Thymus (tissue), 11 donors: ENCODE measurements at regions not wholly inside any gene's neighbourhood (a gene's known extent, or its start where the extent isn't known, plus 50 kb on each side); places are given as distances from the start of the nearest gene placed in this dataset.
"Not testable (repeated sequence)": the region's sequence is repeated elsewhere in the genome, so short reads cannot be mapped to it uniquely, and the experiment has no call there.

Experiments
- DNase-seq, 9 donors: peaks; one replicate each; pipeline ENCODE4 v3.0.0-alpha.2; 2013; ENCODE audit warnings: low spot score in 9 of 9, low read depth in 6 of 9, missing footprints in 1 of 9
- H3K27ac ChIP-seq, 2 donors: one replicate each; pipeline ENCODE4 v1.5.1; 2013; ENCODE audit warnings: control low read depth in 1 of 2, low read depth in 1 of 2, low read length in 1 of 2, mild to moderate bottlenecking in 1 of 2, moderate library complexity in 1 of 2
- H3K27me3 ChIP-seq, 2 donors: one replicate each; pipeline ENCODE4 v1.5.1; 2013; ENCODE audit warnings: low read length in 1 of 2; ENCODE audit not compliant: control insufficient read depth in 2 of 2, insufficient read depth in 1 of 2
- H3K36me3 ChIP-seq, 2 donors: one replicate each; pipeline ENCODE4 v1.5.1; 2013; ENCODE audit warnings: low read length in 1 of 2, mild to moderate bottlenecking in 1 of 2, moderate library complexity in 1 of 2; ENCODE audit not compliant: control insufficient read depth in 2 of 2, insufficient read depth in 2 of 2
- H3K4me1 ChIP-seq, 2 donors: one replicate each; pipeline ENCODE4 v1.5.1; 2013; ENCODE audit warnings: low read length in 2 of 2; ENCODE audit not compliant: control insufficient read depth in 2 of 2, insufficient read depth in 2 of 2
- H3K4me3 ChIP-seq, 2 donors: one replicate each; pipeline ENCODE4 v1.5.1; 2013; ENCODE audit warnings: low read length in 2 of 2, control low read depth in 1 of 2, mild to moderate bottlenecking in 1 of 2
- H3K9me3 ChIP-seq, 2 donors: one replicate each; pipeline ENCODE4 v1.5.1; 2013; ENCODE audit warnings: low read length in 1 of 2, mild to moderate bottlenecking in 1 of 2; ENCODE audit not compliant: control insufficient read depth in 2 of 2, insufficient read depth in 1 of 2
- WGBS: extraction: QIAGEN DNeasy Blood & Tissue Kit; methylation state at CpG from one replicate; pipeline ENCODE4 v1.1.7; 2013; 5-methylcytosine and 5-hydroxymethylcytosine counted together
- donor health status: healthy.

DNA sequence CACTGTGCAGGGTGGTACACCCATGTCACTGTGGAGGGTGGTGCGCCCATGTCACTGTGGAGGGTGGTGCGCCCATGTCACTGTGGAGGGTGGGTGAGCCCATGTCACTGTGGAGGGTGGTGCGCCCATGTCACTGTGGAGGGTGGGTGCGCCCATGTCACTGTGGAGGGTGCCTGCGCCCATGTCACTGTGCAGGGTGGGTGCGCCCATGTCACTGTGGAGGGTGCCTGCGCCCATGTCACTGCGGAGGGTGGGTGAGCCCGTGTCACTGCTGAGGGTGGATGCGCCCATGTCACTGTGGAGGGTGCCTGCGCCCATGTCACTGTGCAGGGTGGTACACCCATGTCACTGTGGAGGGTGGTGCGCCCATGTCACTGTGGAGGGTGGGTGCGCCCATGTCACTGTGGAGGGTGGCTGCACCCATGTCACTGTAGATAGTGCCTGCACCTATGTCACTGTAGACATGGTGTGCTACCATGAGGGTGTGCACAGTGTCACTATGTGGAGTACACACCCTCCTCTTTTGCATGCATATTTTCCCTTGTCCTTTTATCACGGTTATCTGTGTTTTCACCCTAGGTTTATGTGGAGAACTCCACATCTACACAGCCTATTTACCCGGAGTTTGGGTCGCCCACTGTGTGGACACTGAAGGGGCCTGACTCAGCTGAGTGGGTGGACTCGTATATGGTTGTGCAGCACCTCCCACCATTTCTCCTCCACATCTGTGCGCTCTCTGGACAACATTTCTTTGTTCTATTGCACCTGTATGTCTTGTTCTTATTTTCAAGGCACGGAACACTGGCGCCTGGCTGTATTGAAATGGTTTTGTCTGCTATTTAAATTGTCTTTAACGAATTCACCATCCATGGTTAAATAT is 222.4 kb downstream of the ERMARD start:
- not testable (repeated sequence) for H3K27me3 ChIP-seq, H3K36me3 ChIP-seq, H3K9me3 ChIP-seq, H3K4me1 ChIP-seq, H3K4me3 ChIP-seq, DNase-seq, H3K27ac ChIP-seq
- WGBS = 87% methylated on average over 21 of the region's 21 CpGs

DNA sequence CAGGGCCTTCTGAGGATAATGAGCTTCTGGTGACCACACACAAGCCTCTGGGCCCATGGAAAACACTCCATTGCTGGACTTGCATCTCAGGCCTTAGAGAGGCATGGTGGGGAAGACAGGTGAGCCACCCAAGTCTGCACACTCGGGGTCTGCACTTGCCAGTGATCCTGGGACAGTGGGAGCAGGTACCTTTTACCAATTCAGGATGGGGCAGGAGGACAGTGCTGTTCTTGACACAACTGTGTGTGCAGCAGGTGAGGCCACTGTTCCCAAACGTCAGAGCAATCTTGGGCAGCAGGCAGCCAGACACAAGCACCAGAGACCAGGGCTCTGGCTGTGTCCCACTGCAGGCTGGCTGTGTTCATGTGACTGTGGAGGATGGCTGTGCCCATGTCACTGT is 221.3 kb downstream of the ERMARD start:
- H3K9me3 ChIP-seq = no peaks in the 10 kb centered on the region
- H3K36me3 ChIP-seq = no peaks in the 10 kb centered on the region
- WGBS = 84% methylated on average over 2 of the region's 2 CpGs
- H3K27me3 ChIP-seq = no peaks in the 10 kb centered on the region
- H3K4me3 ChIP-seq = no peak overlapping the region
- H3K27ac ChIP-seq = no peak overlapping the region
- H3K4me1 ChIP-seq = no peaks in the 10 kb centered on the region
- DNase-seq = no peak

DNA sequence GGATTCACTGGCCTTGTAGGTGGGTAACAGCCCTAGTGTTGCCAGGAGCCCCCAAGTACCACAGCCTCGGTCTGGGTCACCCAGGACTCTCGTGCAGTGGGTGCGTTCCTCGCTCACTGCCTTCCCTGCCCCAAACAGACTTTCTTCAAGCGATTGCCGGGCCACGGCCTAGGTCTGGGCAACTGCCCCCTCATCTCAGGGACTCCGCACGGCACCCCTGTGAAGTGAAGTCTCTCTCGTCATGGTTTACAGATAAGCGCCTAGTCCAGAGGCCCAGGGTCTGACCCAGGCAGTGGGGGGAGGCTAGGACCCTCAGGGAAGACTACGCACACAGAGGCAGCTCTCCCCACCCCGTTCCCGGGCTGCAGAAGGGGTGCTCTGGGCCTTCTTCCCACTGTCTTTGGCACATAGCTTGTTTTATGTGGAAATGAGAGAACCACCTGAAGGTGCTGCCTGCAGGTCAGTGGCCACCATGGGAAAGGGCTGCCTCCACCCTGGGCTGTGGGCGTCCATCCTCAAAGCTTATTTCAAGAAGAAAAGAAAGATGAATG is 220.8 kb downstream of the ERMARD start:
- Histone ChIP-seq H3K27me3 (no peaks in the 10 kb centered on the region), H3K4me3 (no peak overlapping the region), H3K4me1 (no peaks in the 10 kb centered on the region), H3K36me3 (no peaks in the 10 kb centered on the region), H3K27ac (no peak overlapping the region), H3K9me3 (no peaks in the 10 kb centered on the region)
- 94% methylated on average over 15 of the region's 15 CpGs for WGBS
- DNase-seq = no peak

DNA sequence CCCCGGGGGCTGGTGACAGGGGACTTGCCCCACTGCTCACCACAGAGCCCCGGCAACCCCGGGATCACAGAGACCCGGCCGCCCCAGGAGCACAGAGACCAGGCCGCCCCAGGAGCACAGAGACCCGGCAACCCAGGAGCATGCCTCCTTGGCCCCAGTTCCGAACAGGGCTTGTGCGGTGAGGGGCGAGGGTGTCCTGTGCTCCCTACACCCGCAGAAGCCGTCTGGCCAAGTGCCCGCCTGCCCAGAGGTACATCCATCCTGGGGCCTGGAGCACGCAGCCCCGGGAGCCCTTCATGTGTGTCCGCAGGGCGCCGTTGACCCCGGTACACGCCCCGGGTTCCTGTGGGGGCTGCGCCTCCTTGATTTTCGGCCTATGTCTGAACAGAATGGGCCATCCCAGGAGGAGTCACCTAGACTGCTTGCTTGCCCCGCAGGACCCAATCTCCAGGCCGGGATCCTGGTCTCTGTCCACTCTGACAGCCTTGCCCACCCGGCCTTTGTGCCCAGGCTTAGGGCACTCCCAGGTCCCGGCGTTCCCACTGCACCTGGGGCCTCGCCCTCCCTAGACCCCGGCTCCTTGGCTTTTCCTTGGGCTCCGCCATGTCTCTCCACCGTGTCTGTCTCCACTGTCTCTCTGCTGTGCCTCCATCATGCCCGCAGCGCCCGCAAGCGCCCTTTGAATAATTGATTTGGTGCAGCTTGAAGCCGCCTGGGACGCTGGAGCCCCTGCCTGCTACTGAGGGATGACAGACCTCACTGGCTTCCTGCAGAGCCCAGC is 219.8 kb downstream of the ERMARD start:
- no peak for DNase-seq
- WGBS = 95% methylated on average over 38 of the region's 38 CpGs
- H3K36me3 ChIP-seq = no peaks in the 10 kb centered on the region
- no peaks in the 10 kb centered on the region for H3K4me1 ChIP-seq
- no peak overlapping the region for H3K27ac ChIP-seq
- no peaks in the 10 kb centered on the region for H3K27me3 ChIP-seq
- H3K4me3 ChIP-seq = no peak overlapping the region
- no peaks in the 10 kb centered on the region for H3K9me3 ChIP-seq

DNA sequence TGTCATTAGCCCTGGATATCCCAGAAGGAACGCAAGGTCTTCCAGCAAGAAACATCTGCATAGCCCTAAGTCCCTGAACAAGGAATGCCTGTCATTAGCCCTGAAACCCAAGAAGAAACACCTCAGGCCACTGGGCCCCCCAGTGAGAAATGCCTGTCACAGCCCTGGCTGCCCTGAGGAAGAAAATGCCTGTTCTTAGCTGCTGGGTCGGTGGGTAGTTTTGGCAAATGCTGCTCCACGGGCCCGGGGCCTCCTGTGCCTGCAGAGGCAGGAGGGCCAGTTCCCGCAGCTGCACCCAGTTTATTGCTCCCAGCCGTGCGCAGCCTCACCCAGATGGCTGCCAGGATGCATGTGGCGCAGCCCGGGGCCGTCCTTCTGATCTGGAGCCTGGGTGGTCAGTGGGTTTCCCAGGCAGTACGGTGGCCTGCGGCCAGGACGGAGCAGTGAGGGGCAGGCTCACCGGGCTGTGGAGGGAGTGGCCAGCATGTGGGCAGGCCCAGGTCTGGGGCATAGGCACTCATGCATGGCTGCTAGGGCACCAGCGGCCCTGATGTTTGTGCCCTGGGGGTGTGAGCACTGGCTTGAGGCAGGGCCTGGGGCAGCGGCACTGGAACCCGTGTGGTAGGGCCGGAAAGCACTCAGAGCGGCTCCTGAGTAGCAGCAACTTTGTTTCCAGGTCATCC is 219.0 kb downstream of the ERMARD start:
- H3K4me1 ChIP-seq = no peaks in the 10 kb centered on the region
- no peak for DNase-seq
- 93% methylated on average over 19 of the region's 19 CpGs for WGBS

DNA sequence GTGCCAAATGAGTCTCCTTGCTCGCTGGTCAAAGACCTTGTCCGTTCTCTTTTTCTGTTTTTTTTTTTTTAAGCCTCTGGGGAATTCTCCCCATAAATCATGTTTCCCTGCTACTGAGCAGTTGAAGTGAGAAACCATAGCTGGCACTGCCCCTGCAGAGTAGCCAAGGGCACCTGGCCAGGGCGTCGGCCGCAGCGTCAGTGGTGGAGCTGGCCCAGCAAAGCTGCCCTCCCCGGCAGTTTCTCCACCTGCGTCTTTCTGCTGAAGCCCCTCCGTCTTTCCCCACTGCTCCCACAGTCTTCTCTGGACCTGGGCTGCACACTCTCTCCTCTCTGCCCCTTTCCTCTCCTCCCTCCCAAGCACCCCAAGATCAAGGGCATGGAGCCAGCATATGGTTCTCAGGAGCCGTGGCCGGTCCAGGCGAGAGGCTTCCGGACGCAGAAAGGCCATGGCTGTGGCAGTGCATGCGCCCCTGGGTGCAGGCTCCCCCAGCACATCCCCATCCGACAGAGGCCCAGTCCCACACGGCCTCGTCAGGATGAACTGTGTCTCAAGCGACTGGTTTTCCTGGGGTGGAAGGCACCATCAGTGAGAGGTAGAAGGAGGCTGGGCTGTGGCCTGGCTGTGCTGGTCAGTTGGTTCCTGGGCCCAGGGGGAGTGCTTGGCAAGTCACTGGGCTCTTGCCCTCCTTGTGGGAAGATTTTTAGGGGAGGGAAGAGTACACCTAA is 218.1 kb downstream of the ERMARD start:
- 97% methylated on average over 19 of the region's 19 CpGs for WGBS
- H3K27ac ChIP-seq = no peak overlapping the region
- H3K4me1 ChIP-seq = no peaks in the 10 kb centered on the region
- H3K9me3 ChIP-seq = no peaks in the 10 kb centered on the region
- H3K36me3 ChIP-seq = no peaks in the 10 kb centered on the region
- no peak overlapping the region for H3K4me3 ChIP-seq
- no peak for DNase-seq
- no peaks in the 10 kb centered on the region for H3K27me3 ChIP-seq

More for the DNA sequence above, 219.0 kb downstream of the ERMARD start:
- Histone ChIP-seq H3K27me3 (no peaks in the 10 kb centered on the region), H3K36me3 (no peaks in the 10 kb centered on the region), H3K27ac (no peak overlapping the region), H3K9me3 (no peaks in the 10 kb centered on the region), H3K4me3 (no peak overlapping the region)

DNA sequence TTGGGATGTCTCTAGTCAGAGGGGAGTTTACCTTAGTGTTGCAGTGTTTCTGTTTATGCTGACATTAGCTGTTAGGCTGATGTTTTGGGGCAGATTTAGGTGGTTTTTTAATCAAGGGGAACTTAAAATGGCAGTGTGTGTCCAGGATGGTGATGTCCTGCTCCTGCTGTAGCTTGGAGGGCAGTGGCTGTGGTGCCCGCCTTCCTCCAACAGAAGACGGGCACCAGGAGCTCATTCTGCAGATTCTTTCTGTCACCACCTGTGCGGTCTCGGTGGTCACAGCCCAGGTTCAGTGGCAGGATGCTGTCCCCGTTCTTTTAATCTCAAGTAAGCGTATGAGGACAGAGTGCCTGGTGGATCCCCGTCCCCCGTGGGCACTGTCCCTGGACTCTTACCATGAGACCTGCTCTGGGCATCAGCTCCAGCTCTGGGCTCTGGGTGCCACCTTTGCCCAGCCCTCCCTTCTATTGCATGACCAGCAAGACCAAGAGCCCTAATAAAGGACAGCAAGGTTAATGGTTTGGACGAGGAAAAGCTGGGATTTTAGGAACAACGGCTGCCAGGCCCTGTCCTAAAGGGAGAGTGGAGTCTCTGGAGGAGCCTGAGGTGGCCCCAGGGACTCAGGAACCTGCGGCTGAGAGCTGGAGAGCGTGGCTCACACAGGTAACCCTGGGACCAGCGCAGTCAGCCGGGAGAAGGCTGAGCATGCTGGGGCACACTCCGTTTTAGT is 217.3 kb downstream of the ERMARD start:
- no peaks in the 10 kb centered on the region for H3K27me3 ChIP-seq
- no peak for DNase-seq
- no peaks in the 10 kb centered on the region for H3K36me3 ChIP-seq
- no peaks in the 10 kb centered on the region for H3K9me3 ChIP-seq
- WGBS = 81% methylated on average over 15 of the region's 15 CpGs
- no peaks in the 10 kb centered on the region for H3K4me1 ChIP-seq
- H3K27ac ChIP-seq = no peak overlapping the region
- H3K4me3 ChIP-seq = no peak overlapping the region

DNA sequence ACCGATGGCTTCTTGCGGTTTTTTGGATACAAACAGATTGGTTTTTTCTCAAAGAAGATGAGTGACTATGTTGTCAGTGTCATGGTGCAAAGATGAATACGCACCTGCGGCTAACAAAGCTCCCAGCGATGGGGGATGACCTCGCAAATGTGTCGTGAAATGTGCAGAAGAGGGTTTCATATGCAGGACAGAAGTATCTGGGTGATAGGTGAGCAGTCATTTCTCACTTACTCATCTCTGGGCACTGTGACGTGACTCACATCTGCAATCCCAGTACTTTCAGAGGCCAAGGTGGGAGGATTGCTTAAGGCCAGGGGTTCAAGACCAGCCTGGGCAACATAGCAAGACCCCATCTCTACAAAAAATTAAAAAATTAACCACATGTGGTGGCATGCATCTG is 216.3 kb downstream of the ERMARD start:
- H3K27ac ChIP-seq = no peak overlapping the region
- 73% methylated on average over 8 of the region's 8 CpGs for WGBS
- H3K4me1 ChIP-seq = no peaks in the 10 kb centered on the region
- no peaks in the 10 kb centered on the region for H3K9me3 ChIP-seq
- no peak for DNase-seq
- no peaks in the 10 kb centered on the region for H3K36me3 ChIP-seq
- H3K27me3 ChIP-seq = peaks cover 5 to 10% of the 10 kb centered on the region in 2 donors
- no peak overlapping the region for H3K4me3 ChIP-seq
